Thyroid gland (tissue), 4 donors: ENCODE measurements at regions not wholly inside any gene's neighbourhood (a gene's known extent, or its start where the extent isn't known, plus 50 kb on each side); places are given as distances from the start of the nearest gene placed in this dataset.

Experiments
- DNase-seq, 2 donors: peaks; one replicate each; pipeline ENCODE4 v3.0.0-alpha.2; 2019
- H3K27ac ChIP-seq, 3 donors: fragments of 200-600 bp; sonication (generic); 1 replicate in 2 of 3; 2 replicates in 1 of 3; pipeline ENCODE4 v1.5.1; 2016 to 2019; ENCODE audit warnings: mild to moderate bottlenecking in 1 of 3, moderate library complexity in 1 of 3
- H3K27me3 ChIP-seq: fragments of 200-600 bp; sonication (generic); one replicate; pipeline ENCODE4 v1.5.1; 2019
- H3K36me3 ChIP-seq, 2 donors: fragments of 200-600 bp; sonication (generic); one replicate each; pipeline ENCODE4 v1.5.1; 2016 to 2019
- H3K4me1 ChIP-seq, 2 donors: fragments of 200-600 bp; sonication (generic); one replicate each; pipeline ENCODE4 v1.5.1; 2017 to 2019
- H3K4me3 ChIP-seq, 3 donors: fragments of 200-600 bp; sonication (generic); replicated peaks in 1 of 3; 1 replicate in 2 of 3; 2 replicates in 1 of 3; pipeline ENCODE4 v1.5.1; 2016; ENCODE audit warnings: mild to moderate bottlenecking in 1 of 3
- H3K9me3 ChIP-seq: fragments of 200-600 bp; sonication (generic); one replicate; pipeline ENCODE4 v1.5.1; 2017
- POLR2A ChIP-seq, 2 donors: fragments of 450-650 bp; IDR thresholded peaks; one replicate each; pipeline ENCODE4 v1.6.1; 2017; ENCODE audit warnings: antibody characterized with exemption in 2 of 2, mild to moderate bottlenecking in 2 of 2, moderate library complexity in 1 of 2
- WGBS, 2 donors: methylation state at CpG; one replicate each; pipeline ENCODE4 v1.1.5; 2017; 5-methylcytosine and 5-hydroxymethylcytosine counted together
- intact Hi-C: fragments of 100-400 bp; cut with DNase I; formaldehyde crosslinking; loops from one replicate; pipeline ENCODE4 v1.15.1; 2023
- TF ChIP-seq, protein P1 (sequence below), 6 experiments: fragments of 200-600 bp in 3 of 6; fragments of 450-650 bp in 3 of 6; sonication (generic) in 3 of 6; IDR thresholded peaks; one replicate each; pipeline ENCODE4 v1.5.1; 2016 to 2019; ENCODE audit warnings: antibody characterized with exemption in 6 of 6, mild to moderate bottlenecking in 2 of 6, inconsistent platforms in 1 of 6, moderate library complexity in 1 of 6

DNA sequence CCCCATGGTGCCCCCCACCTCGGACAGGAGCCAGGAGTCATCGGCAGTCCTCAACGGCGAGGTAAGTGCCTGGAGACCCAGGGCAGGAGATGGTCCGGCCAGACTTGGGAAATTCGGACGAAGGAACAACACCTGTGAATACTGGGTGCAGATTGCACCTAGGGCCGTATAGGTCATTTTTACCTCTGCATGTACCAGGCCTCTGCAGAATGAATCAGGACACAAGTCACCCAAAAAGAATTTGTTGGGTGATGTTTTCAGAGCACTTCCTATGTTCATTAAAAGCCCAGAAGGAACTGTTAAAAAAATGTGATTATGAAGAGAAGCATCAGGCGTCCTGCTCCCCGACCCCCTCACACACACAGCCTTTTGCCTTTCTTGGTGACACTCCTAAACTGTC is 93.9 kb downstream of the C11orf91 start:
- no peak overlapping the region for H3K4me3 ChIP-seq
- no peaks in the 10 kb centered on the region for H3K27me3 ChIP-seq
- H3K36me3 ChIP-seq, result no peaks in the 10 kb centered on the region
- WGBS, 2 donors, result 88 to 90% methylated on average over 10 of the region's 10 CpGs
- no peak overlapping the region for H3K27ac ChIP-seq
- no peak for TF ChIP-seq POLR2A (IDR thresholded peaks at IDR 0.05)
- TF ChIP-seq, protein P1, sequence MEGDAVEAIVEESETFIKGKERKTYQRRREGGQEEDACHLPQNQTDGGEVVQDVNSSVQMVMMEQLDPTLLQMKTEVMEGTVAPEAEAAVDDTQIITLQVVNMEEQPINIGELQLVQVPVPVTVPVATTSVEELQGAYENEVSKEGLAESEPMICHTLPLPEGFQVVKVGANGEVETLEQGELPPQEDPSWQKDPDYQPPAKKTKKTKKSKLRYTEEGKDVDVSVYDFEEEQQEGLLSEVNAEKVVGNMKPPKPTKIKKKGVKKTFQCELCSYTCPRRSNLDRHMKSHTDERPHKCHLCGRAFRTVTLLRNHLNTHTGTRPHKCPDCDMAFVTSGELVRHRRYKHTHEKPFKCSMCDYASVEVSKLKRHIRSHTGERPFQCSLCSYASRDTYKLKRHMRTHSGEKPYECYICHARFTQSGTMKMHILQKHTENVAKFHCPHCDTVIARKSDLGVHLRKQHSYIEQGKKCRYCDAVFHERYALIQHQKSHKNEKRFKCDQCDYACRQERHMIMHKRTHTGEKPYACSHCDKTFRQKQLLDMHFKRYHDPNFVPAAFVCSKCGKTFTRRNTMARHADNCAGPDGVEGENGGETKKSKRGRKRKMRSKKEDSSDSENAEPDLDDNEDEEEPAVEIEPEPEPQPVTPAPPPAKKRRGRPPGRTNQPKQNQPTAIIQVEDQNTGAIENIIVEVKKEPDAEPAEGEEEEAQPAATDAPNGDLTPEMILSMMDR (IDR thresholded peaks at IDR 0.05), result no peak
- H3K9me3 ChIP-seq, result no peaks in the 10 kb centered on the region
- no peaks in the 10 kb centered on the region for H3K4me1 ChIP-seq
- intact Hi-C loops, result no loop called here
- no peak for DNase-seq

DNA sequence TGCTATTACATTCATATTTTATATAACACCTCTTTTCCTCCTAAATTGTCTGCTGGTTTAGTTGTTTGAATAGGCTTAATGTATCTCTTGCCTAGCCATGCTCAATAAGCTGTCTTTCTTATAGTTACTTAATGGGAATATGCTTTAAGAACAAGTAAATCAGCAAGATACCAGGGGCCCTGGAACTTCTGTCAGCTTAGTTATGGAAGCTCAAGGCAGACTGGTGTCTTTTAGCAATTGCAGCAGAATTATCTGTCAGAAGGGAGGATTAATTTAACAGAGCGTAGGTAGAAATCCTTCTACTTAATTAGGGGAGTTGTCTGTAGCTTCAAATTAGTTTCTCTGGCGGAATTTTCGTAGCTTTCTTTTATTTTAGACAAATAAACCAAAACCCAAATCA is 94.9 kb downstream of the C11orf91 start:
- no peaks in the 10 kb centered on the region for H3K9me3 ChIP-seq
- WGBS, 2 donors, result 92 to 94% methylated on average over 3 of the region's 3 CpGs
- no peaks in the 10 kb centered on the region for H3K36me3 ChIP-seq
- DNase-seq, result no peak
- H3K4me3 ChIP-seq, result no peak overlapping the region
- intact Hi-C loops, result no loop called here
- H3K27me3 ChIP-seq, result no peaks in the 10 kb centered on the region
- H3K4me1 ChIP-seq, result no peaks in the 10 kb centered on the region
- H3K27ac ChIP-seq, result no peak overlapping the region
- TF ChIP-seq POLR2A (IDR thresholded peaks at IDR 0.05), result no peak
- TF ChIP-seq, protein P1 (IDR thresholded peaks at IDR 0.05), result no peak

DNA sequence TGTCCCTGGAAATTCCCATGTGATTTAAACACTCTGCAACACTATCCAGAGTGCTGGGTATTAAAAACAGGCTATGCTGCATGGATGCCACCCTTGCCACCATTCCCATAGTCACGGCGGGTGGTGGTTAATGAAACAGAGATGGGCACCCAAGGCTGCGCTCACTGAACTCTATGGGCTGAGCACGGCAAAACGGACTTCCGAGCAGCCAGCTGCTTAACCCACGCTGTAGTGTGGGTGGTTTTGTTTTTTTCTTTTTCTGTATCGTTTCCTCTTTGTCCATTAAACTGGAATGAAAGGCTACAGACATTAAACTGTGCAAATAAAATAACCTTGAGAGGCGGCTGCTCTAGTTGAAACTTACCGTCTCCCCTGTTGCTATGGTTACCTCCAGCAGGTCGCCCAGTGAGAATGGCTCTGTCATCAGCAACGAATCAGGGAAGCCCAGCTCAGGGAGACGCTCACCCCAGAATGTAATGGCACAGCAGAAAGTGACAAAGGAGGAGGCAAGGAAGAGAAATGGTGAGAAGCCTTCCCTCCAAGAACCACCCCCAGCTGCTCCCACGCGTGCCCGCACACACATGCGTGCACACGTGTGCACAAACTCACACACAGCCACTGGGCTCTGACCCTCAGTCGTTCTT is 102.1 kb downstream of the C11orf91 start:
- intact Hi-C loops, result no loop called here
- TF ChIP-seq, protein P1 (IDR thresholded peaks at IDR 0.05), result no peak
- TF ChIP-seq POLR2A (IDR thresholded peaks at IDR 0.05), result no peak
- DNase-seq, result no peak
- Histone ChIP-seq H3K27ac (no peak overlapping the region), H3K4me3 (no peak overlapping the region), H3K27me3 (no peaks in the 10 kb centered on the region), H3K4me1 (no peaks in the 10 kb centered on the region), H3K36me3 (no peaks in the 10 kb centered on the region), H3K9me3 (no peaks in the 10 kb centered on the region)
- WGBS, 2 donors, result 55 to 63% methylated on average over 19 of the region's 19 CpGs

DNA sequence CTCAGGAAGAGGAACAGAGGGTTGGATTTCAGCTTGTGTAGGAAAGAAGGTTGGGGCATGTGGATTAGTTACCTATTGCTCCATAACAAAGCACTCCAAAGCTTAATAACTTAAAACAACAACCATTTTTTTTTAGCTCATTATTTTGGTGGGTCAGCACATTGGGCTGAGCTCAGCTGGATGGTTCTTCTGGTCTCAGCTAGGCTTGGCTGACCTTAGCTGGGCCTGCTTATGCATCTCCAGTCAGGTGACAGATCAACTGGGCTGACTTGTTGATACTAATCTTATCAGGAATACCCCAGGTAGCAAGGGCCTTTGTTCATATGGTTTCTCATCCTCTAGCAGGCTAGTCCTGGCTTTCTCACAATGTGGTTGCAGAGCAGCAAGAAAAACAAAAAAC is 106.4 kb downstream of the C11orf91 start:
- intact Hi-C loops, result no loop called here
- Histone ChIP-seq H3K27me3 (no peaks in the 10 kb centered on the region), H3K4me3 (no peak overlapping the region), H3K27ac (no peak overlapping the region), H3K4me1 (no peaks in the 10 kb centered on the region), H3K9me3 (no peaks in the 10 kb centered on the region), H3K36me3 (no peaks in the 10 kb centered on the region)
- no peak for DNase-seq
- TF ChIP-seq POLR2A (IDR thresholded peaks at IDR 0.05), result no peak
- TF ChIP-seq, protein P1 (IDR thresholded peaks at IDR 0.05), result no peak

DNA sequence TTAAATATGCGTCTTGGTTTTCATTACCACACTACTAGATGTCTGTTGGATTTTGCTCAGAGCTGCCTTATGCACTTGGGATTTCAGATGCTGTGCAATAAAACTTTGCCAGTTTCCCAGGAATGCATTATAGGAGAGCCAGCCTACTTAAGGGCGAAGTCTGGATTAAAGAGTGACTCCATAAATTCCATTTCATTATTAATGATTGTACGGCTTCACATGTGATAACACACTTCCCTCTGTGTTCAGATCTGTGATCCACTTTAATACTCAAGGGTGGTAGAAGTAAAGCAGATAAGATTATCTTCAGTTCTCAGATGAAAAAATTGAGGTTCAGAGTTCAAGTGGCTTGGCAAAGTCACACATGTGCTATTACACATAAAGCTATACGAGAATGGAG is 110.2 kb downstream of the C11orf91 start:
- Histone ChIP-seq H3K4me3 (no peak overlapping the region), H3K27me3 (no peaks in the 10 kb centered on the region), H3K36me3 (no peaks in the 10 kb centered on the region), H3K4me1 (no peaks in the 10 kb centered on the region), H3K9me3 (no peaks in the 10 kb centered on the region), H3K27ac (no peak overlapping the region)
- no peak for DNase-seq
- intact Hi-C loops, result no loop called here
- TF ChIP-seq POLR2A (IDR thresholded peaks at IDR 0.05), result no peak
- TF ChIP-seq, protein P1 (IDR thresholded peaks at IDR 0.05), result no peak
- 86 to 88% methylated on average over 4 of the region's 4 CpGs for WGBS, 2 donors
